ENCODE measurements at regions not wholly inside any gene's neighbourhood (a gene's known extent, or its start where the extent isn't known, plus 50 kb on each side); places are given as distances from the start of the nearest gene placed in this dataset.

GRCh38 chr1:88557014-88557413, 127.1 kb upstream of the PKN2 start:
- H3K27me3 ChIP-seq (ENCODE audit: control insufficient read depth in 2 of 2, insufficient read depth in 2 of 2, low read length in 2 of 2), result no peaks in the 10 kb centered on the region
- no peak overlapping the region for H3K27ac Mint-ChIP-seq
- H3K4me1 Mint-ChIP-seq, result no peaks in the 10 kb centered on the region
- no peaks in the 10 kb centered on the region for H3K9me3 ChIP-seq (ENCODE audit: control insufficient read depth in 2 of 3, low read length in 3 of 3)
- no peak overlapping the region for H3K4me3 Mint-ChIP-seq
- POLR2A ChIA-PET, result no interaction called here
- intact Hi-C loops (cut with micrococcal nuclease), result no loop called here
- H3K27ac ChIP-seq (ENCODE audit: low read depth, low read length), result no peak overlapping the region
- no peaks in the 10 kb centered on the region for H3K4me1 ChIP-seq (ENCODE audit: control insufficient read depth in 2 of 2, insufficient read depth in 2 of 2, low read length in 2 of 2)
- CTCF ChIA-PET, result no interaction called here
- no peaks in the 10 kb centered on the region for H3K36me3 Mint-ChIP-seq
- H3K27me3 Mint-ChIP-seq, result peaks cover 0 to 4% (median 0%) of the 10 kb centered on the region in 5 donors
- ATAC-seq (no peak), DNase-seq (no peak)
- H3K36me3 ChIP-seq (ENCODE audit: control insufficient read depth in 2 of 3, insufficient read depth in 3 of 3, low read length in 3 of 3), result no peaks in the 10 kb centered on the region
- no peak overlapping the region for H3K4me3 ChIP-seq (ENCODE audit: low read length)
- H3K9me3 Mint-ChIP-seq, result peaks cover 0 to 2% (median 0%) of the 10 kb centered on the region in 11 donors

DNA sequence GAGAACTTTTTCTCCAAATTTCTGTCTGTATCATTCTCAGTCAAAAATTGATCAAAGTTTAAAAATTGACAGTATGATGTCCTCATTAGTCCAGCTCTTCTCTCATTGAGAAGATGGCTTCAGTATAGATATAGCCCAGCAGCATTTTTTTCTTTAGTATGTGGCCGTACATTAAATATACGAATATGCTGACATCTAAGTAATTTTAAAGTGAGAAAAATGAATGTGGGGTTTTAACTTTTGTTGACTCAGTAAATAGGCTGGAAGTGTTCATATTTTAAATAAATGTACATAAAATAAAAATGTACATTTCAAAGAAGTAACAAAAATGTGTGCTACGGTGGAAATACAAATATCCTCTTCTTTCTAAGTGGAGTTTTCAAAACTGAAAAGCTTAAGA, 123.5 kb upstream of the PKN2 start:
- CTCF ChIA-PET, result no interaction called here
- POLR2A ChIA-PET, result no interaction called here
- Histone ChIP-seq H3K4me1 (ENCODE audit: control insufficient read depth in 2 of 2, insufficient read depth in 2 of 2, low read length in 2 of 2) (no peaks in the 10 kb centered on the region), H3K36me3 (ENCODE audit: control insufficient read depth in 2 of 3, insufficient read depth in 3 of 3, low read length in 3 of 3) (no peaks in the 10 kb centered on the region), H3K9me3 (ENCODE audit: control insufficient read depth in 2 of 3, low read length in 3 of 3) (no peaks in the 10 kb centered on the region), H3K27ac (ENCODE audit: low read depth, low read length) (no peak overlapping the region), H3K27me3 (ENCODE audit: control insufficient read depth in 2 of 2, insufficient read depth in 2 of 2, low read length in 2 of 2) (no peaks in the 10 kb centered on the region), H3K4me3 (ENCODE audit: low read length) (no peak overlapping the region)
- ATAC-seq, result no peak
- Mint-ChIP-seq H3K4me3 (no peak overlapping the region), H3K4me1 (no peaks in the 10 kb centered on the region), H3K27ac (no peak overlapping the region), H3K9me3 (no peaks in the 10 kb centered on the region), H3K27me3 (peaks cover 0 to 11% (median 7%) of the 10 kb centered on the region in 5 donors), H3K36me3 (no peaks in the 10 kb centered on the region)
- intact Hi-C loops (cut with micrococcal nuclease), result no loop called here
- no peak for DNase-seq

DNA sequence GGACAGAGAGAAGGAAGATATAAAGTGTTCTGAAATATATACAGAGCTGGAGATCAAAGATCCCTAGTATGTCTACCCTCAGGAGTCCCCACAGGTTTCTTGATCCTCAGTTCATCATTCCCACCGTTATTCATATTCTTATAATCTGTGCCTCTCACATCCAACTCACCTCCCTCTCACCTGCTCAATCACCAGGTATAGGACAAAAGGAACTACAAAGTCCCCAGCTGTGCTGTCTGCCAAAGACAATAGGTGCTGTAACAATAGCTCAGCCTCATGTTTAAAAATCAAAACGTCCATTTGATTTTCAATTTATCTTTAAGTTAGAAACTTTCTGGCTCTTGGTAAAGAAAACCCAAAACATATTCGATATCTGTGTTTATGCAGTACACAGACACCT, 121.1 kb upstream of the PKN2 start:
- ATAC-seq, result no peak
- CTCF ChIA-PET, result no interaction called here
- no peak overlapping the region for H3K4me3 Mint-ChIP-seq
- POLR2A ChIA-PET, result no interaction called here
- H3K4me1 Mint-ChIP-seq, result no peaks in the 10 kb centered on the region
- intact Hi-C loops (cut with micrococcal nuclease), result no loop called here
- peaks cover 0 to 22% (median 7%) of the 10 kb centered on the region in 5 donors for H3K27me3 Mint-ChIP-seq
- no peak overlapping the region for H3K27ac Mint-ChIP-seq
- DNase-seq, result no peak
- no peaks in the 10 kb centered on the region for H3K36me3 Mint-ChIP-seq
- Histone ChIP-seq H3K9me3 (ENCODE audit: control insufficient read depth in 2 of 3, low read length in 3 of 3) (no peaks in the 10 kb centered on the region), H3K36me3 (ENCODE audit: control insufficient read depth in 2 of 3, insufficient read depth in 3 of 3, low read length in 3 of 3) (no peaks in the 10 kb centered on the region), H3K4me1 (ENCODE audit: control insufficient read depth in 2 of 2, insufficient read depth in 2 of 2, low read length in 2 of 2) (no peaks in the 10 kb centered on the region), H3K4me3 (ENCODE audit: low read length) (no peak overlapping the region), H3K27ac (ENCODE audit: low read depth, low read length) (no peak overlapping the region), H3K27me3 (ENCODE audit: control insufficient read depth in 2 of 2, insufficient read depth in 2 of 2, low read length in 2 of 2) (no peaks in the 10 kb centered on the region)
- no peaks in the 10 kb centered on the region for H3K9me3 Mint-ChIP-seq

DNA sequence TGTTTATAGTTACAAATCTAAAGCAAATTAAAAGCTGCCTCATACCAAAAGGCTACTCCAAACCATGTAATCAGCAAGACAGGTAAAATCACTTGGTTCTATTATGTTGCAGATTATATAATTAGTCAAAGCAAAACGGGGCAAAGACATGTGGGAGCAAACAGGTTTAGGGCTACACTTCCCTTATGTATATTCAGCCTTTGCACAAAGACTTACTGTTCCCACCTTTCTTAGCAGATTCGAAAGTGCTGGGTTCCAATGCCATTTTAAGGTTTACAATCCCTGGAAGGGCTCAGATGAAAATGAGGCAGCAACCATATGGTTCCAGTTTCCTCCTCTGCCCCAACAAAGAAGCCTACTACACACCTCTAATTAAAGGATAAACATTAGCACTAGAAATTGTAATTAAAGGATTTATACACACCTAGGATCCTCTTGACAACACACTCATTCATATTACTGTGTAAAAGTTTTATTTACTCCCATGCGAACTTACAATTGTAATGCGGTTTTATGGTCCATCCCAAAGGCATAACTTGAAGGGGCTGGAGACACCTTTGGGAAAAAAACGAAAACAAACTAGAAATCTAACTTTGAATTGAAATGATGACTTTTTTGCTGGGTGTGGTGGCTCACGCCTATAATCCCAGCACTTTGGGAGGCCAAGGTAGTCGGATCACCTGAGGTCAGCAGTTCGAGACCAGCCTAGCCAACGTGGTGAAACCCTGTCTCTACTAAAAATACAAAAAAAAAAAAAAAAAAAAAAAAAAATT, 117.3 kb upstream of the PKN2 start:
- POLR2A ChIA-PET, result interaction anchor here (0.6 kb wide), 1 partner anchor 144 kb away, joined by 3 read pairs; no protein-coding TSS in a partner anchor
- intact Hi-C loops (cut with micrococcal nuclease), result no loop called here
- no peak for DNase-seq

DNA sequence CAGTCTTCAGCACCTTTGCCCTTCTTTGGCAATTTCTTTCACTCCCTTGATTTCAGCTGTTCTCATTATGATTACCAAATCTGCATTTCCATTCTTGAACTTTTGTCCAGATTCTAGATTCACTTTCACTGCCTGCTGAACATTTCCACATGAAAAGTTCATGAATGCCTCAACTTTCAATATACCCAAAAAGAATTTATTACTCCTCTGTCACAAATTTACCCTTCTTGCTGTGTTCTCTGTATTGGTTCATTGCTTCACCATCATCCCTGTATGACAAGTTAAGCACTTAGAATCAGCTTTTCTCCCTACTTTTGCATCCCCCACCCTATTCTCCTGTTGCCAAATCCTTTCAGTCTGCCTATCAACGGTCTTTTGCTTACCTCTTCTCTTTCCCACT, 112.6 kb upstream of the PKN2 start:
- ATAC-seq (no peak), DNase-seq (no peak)
- ChIA-PET POLR2A (no interaction called here), CTCF (interaction anchor here (0.6 kb wide), 1 partner anchor 1279 kb away, joined by 3 read pairs; no protein-coding TSS in a partner anchor)
- H3K27ac ChIP-seq (ENCODE audit: low read depth, low read length), result no peak overlapping the region
- no peak overlapping the region for H3K4me3 ChIP-seq (ENCODE audit: low read length)
- H3K27me3 ChIP-seq (ENCODE audit: control insufficient read depth in 2 of 2, insufficient read depth in 2 of 2, low read length in 2 of 2), result peaks cover 0 to 3% of the 10 kb centered on the region in 2 donors
- Mint-ChIP-seq H3K9me3 (no peaks in the 10 kb centered on the region), H3K4me1 (no peaks in the 10 kb centered on the region), H3K4me3 (no peak overlapping the region), H3K27ac (peak overlapping the region in 1 of 9 donors; percentile 16), H3K36me3 (no peaks in the 10 kb centered on the region), H3K27me3 (peaks cover 8 to 21% (median 17%) of the 10 kb centered on the region in 5 donors)
- intact Hi-C loops (cut with micrococcal nuclease), result no loop called here
- no peaks in the 10 kb centered on the region for H3K4me1 ChIP-seq (ENCODE audit: control insufficient read depth in 2 of 2, insufficient read depth in 2 of 2, low read length in 2 of 2)
- H3K9me3 ChIP-seq (ENCODE audit: control insufficient read depth in 2 of 3, low read length in 3 of 3), result no peaks in the 10 kb centered on the region
- H3K36me3 ChIP-seq (ENCODE audit: control insufficient read depth in 2 of 3, insufficient read depth in 3 of 3, low read length in 3 of 3), result no peaks in the 10 kb centered on the region

More for the DNA sequence above, 117.3 kb upstream of the PKN2 start:
- H3K4me1 ChIP-seq (ENCODE audit: control insufficient read depth in 2 of 2, insufficient read depth in 2 of 2, low read length in 2 of 2), result no peaks in the 10 kb centered on the region
- no peak overlapping the region for H3K4me3 ChIP-seq (ENCODE audit: low read length)
- no peaks in the 10 kb centered on the region for H3K9me3 ChIP-seq (ENCODE audit: control insufficient read depth in 2 of 3, low read length in 3 of 3)
- Mint-ChIP-seq H3K27ac (no peak overlapping the region), H3K36me3 (no peaks in the 10 kb centered on the region), H3K4me1 (no peaks in the 10 kb centered on the region), H3K9me3 (no peaks in the 10 kb centered on the region), H3K27me3 (peaks cover 6 to 30% (median 12%) of the 10 kb centered on the region in 5 donors), H3K4me3 (no peak overlapping the region)
- H3K36me3 ChIP-seq (ENCODE audit: control insufficient read depth in 2 of 3, insufficient read depth in 3 of 3, low read length in 3 of 3), result no peaks in the 10 kb centered on the region
- CTCF ChIA-PET, result no interaction called here
- H3K27ac ChIP-seq (ENCODE audit: low read depth, low read length), result no peak overlapping the region
- ATAC-seq, result no peak
- H3K27me3 ChIP-seq (ENCODE audit: control insufficient read depth in 2 of 2, insufficient read depth in 2 of 2, low read length in 2 of 2), result no peaks in the 10 kb centered on the region

DNA sequence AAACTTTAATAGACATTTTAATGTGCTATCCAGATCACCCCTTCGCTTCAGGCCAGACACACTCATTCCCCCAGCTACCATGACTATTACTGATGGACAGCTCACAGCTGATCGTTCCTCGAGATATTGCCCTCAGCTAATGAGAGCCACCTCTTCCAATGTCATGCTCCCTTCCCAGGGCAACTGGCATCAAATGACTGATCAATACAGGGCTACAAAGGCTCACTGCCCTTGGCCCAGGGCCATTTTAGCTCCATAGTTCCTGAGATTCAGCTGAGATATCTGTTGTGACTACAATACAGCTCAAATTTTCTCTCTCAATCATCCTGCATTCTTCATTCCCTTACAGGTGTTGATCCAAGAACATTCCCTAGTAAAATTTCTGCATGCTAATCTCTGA, 104.5 kb upstream of the PKN2 start:
- ChIA-PET POLR2A (interaction anchor here (0.6 kb wide), 1 partner anchor 495 kb away, joined by 4 read pairs; no protein-coding TSS in a partner anchor), CTCF (no interaction called here)

DNA sequence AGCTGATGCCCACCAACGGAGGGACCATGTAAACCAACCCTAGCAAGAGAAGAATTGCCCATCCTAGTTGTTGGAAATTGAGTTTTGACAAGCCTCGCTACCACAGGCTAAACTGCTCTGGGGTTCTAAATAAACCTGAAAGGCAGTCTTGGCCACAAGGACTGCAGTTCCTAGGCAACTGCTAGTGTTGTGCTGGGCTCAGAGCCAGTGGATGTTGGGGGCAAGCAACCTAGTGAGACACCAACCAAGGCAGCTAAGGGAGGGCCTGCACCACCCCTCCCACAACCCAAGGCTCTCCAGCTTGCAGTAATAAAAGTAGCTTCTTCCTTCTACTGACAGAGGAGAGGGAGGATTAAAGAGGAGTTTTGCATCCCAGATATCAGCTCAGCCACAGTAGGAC, 102.4 kb upstream of the PKN2 start:
- no peaks in the 10 kb centered on the region for H3K4me1 ChIP-seq (ENCODE audit: control insufficient read depth in 2 of 2, insufficient read depth in 2 of 2, low read length in 2 of 2)
- H3K27me3 ChIP-seq (ENCODE audit: control insufficient read depth in 2 of 2, insufficient read depth in 2 of 2, low read length in 2 of 2), result no peaks in the 10 kb centered on the region
- no peak for ATAC-seq
- peaks cover 16 to 60% (median 46%) of the 10 kb centered on the region in 5 donors for H3K27me3 Mint-ChIP-seq
- intact Hi-C loops (cut with micrococcal nuclease), result no loop called here
- POLR2A ChIA-PET, result no interaction called here
- no peak overlapping the region for H3K4me3 ChIP-seq (ENCODE audit: low read length)
- no peak for DNase-seq
- H3K4me3 Mint-ChIP-seq, result no peak overlapping the region
- no peak overlapping the region for H3K27ac ChIP-seq (ENCODE audit: low read depth, low read length)
- H3K36me3 Mint-ChIP-seq, result no peaks in the 10 kb centered on the region
- no peaks in the 10 kb centered on the region for H3K4me1 Mint-ChIP-seq
- no peaks in the 10 kb centered on the region for H3K9me3 ChIP-seq (ENCODE audit: control insufficient read depth in 2 of 3, low read length in 3 of 3)
- CTCF ChIA-PET, result no interaction called here
- no peaks in the 10 kb centered on the region for H3K36me3 ChIP-seq (ENCODE audit: control insufficient read depth in 2 of 3, insufficient read depth in 3 of 3, low read length in 3 of 3)
- H3K27ac Mint-ChIP-seq, result no peak overlapping the region
- H3K9me3 Mint-ChIP-seq, result peaks cover 0 to 16% (median under 1%) of the 10 kb centered on the region in 11 donors

More for the DNA sequence above, 104.5 kb upstream of the PKN2 start:
- DNase-seq, result no peak
- H3K36me3 ChIP-seq (ENCODE audit: control insufficient read depth in 2 of 3, insufficient read depth in 3 of 3, low read length in 3 of 3), result no peaks in the 10 kb centered on the region
- Mint-ChIP-seq H3K27ac (no peak overlapping the region), H3K4me3 (no peak overlapping the region), H3K27me3 (peaks cover 6 to 44% (median 34%) of the 10 kb centered on the region in 5 donors), H3K9me3 (peaks cover 0 to 4% (median 0%) of the 10 kb centered on the region in 11 donors), H3K36me3 (no peaks in the 10 kb centered on the region), H3K4me1 (no peaks in the 10 kb centered on the region)
- H3K27me3 ChIP-seq (ENCODE audit: control insufficient read depth in 2 of 2, insufficient read depth in 2 of 2, low read length in 2 of 2), result peaks cover 0 to 3% of the 10 kb centered on the region in 2 donors
- no peak for ATAC-seq
- H3K4me1 ChIP-seq (ENCODE audit: control insufficient read depth in 2 of 2, insufficient read depth in 2 of 2, low read length in 2 of 2), result no peaks in the 10 kb centered on the region
- intact Hi-C loops (cut with micrococcal nuclease), result no loop called here
- H3K9me3 ChIP-seq (ENCODE audit: control insufficient read depth in 2 of 3, low read length in 3 of 3), result no peaks in the 10 kb centered on the region
- no peak overlapping the region for H3K4me3 ChIP-seq (ENCODE audit: low read length)
- H3K27ac ChIP-seq (ENCODE audit: low read depth, low read length), result no peak overlapping the region
